Activated CD4-positive, alpha-beta T cell treated with anti-CD3 and anti-CD28 coated beads, Interleukin-2, amount 50 U/mL, for 16 hours (primary cell): ENCODE measurements at regions not wholly inside any gene's neighbourhood (a gene's known extent, or its start where the extent isn't known, plus 50 kb on each side); places are given as distances from the start of the nearest gene placed in this dataset.
A peak's percentile ranks its signal among the peaks of the same experiment; 100 is the strongest.

Experiments
- DNase-seq: peaks from one replicate; pipeline ENCODE4 v3.0.0-alpha.2; 2020

DNA sequence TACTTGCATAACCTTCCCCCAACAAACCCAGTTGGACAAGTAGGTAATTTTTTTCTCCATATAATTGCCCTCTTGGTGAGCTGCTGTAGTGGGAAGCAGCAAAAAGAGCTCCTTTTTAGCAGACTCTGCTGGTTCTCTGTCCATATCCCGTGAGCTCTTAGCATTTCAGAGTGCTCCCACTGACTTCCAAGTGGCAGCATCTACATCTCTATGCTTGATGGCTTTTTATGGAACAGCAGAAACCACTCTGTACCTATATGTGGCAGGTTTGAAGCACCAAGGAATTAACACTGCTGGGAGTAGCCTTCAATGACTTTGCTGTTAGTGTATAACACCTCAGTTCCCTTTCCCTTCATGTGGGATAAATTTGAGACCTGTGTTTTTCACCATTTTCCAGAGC is 168.4 kb upstream of the NHS start:
- DNase-seq: no peak

DNA sequence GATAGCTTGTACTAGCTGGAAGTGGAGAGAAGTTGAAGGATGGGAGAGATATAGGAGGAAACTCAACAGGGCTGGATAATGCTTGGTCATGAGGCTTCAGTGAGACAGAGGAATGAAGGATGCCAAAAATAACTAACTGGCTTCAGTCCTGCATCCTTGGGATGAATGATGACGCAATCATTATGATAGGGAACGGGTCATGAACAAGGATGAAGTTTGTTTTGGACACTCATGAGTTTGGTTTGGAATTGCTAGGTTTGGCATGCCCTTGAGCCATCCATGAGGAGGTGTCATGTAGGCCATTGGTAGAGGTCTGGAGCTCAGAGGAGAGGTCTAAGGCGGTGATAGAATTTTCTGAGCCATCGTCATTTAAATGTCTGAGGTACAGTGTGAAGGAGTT is 160.0 kb upstream of the NHS start:
- no peak for DNase-seq

DNA sequence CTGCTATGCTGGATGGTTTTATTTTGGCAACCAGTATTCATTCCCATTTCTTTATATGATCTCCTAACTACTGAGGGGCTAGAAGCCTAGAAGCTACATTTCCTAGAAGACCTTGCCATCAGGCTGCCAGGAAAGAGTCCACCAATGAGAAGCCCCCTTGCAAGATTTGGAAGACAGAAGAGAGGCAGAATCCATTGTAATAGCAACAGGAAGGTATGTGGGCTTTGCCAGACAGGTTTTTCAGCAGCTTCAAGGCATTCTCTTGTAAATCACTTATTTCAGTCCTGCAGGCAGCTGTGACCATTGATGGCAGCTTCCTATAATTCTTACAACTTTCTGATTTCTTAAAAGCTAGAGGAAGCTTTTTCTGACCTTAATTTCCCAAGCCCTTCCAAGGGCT is 148.3 kb upstream of the NHS start:
- no peak for DNase-seq

DNA sequence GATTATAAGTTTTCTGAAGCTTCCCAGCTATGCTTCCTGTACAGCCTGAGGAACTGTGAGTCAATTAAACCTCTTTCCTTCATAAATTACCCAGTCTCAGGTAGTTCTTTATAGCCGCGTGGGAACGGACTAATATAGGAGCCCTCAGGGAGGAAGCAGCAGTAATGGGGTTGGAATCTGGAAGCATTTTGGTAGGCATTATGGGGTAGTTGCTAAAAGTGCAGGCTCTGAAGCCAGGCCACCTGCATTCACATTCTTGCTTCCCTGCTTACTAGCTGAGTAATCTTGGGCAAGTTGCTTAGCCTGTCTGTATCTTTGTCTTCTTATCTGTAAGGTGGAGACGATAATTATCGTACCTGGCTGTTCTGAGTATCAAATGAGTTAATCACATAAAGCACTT is 137.9 kb upstream of the NHS start:
- DNase-seq: no peak

DNA sequence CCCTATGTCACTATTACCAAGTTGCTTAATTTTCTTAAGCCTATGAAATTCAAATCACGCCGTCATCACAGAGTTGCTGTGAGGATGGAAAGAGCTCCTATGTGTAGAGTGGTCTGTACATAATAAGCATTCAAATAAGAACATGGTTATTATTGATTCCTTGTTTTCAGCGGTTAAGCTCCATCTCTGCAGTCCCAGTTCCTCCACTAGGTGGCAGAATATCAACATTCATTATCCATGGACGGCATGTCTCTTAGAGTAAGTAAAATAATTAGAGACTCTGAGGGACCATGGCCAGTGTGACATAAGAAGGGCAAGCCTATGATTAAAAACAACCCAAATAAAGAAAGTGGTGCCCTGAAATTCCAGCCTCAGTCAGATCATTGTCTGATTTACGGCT is 132.5 kb upstream of the NHS start:
- peak; percentile 48 for DNase-seq

DNA sequence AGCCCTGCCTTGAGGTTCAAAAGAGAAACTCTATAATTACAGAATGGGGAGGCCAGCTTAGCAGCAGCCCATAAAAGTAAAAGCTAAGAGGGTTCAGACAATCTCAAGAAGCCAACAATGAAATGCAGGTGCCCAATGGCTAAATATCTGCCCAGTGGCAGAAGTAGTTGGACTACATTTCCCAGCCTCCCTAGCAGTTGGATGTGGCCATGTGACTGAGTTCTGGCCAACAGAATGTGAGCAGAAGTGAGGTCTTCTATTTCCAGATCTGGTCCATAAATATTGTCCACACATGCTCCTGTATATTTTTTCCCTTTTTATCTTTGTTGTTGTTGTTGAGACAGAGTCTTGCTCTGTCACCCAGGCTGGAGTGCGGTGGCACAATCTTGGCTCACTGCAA is 127.9 kb upstream of the NHS start:
- no peak for DNase-seq

DNA sequence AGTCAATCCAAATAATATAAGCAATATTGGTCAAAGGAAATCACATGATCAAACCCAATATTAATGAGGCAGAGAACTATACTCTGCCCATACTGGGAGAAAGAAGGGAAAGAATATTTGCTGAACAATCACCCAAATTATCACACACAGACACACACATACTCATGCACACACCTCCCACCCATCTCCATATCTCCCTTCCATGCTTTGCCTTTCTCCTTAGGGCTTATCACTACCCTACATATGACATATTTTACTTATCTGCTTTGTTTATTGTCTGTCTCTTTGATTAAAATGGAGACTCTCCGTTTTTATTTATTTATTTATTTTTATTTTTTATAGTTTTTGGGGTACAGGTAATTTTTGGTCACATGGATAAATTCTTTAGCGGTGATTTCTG is 112.9 kb upstream of the NHS start:
- no peak for DNase-seq

DNA sequence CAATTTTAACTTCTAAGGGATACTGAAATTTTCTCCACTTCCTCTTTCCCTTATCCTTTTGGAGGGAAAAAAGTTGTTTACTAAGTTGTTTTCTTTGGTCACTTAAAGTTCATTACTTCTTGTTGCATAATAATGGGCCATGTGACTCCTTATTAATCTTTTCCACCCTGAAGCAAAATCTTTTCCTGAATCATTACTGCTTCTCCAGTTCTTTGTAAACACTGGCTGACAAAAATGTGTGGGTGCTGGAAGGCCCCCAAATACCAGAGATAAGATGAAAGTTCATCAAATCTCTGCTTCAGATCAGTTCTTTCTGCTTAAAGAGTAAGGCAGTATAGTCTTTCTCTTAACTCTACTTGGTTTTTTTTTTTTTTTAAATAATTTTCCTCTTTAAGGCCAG is 108.9 kb upstream of the NHS start:
- DNase-seq: no peak

DNA sequence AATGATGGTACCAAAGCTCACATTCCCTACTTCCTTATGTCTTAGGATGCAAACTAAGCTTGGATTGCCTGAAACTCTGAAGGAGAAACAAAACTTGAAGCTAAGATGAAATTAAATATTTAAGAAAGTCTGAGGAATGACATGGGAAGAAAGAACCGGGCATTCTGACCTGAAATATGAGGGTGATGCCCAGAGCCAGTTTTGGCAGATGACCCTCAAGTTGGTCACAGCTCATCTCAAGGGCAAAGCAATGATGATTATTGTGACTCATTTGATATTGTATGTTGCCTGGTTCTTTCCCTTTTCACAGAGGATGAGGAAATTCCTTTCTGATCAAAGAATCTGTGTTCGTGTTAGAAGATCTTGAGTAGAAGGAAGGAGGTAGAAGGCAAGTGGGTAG is 96.0 kb upstream of the NHS start:
- DNase-seq: no peak

DNA sequence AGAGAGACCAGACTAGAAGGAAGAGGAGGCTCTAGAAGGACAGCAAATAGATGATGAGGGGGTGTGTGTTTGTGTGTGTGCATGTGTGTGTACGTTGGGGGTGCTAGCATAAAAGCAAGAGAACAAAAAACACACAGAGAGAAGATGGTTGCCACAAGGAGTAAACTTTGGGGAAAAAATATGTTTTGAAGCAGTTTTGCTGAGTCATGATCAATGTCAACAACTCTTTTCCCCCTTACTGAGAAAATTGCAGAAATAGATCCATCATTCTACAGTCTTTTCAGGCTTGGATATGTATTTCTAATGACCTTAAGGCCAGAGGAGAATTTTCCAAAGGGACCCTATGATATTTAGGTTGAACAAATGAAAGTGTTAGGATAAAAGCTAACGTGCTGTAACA is 89.0 kb upstream of the NHS start:
- DNase-seq: no peak

DNA sequence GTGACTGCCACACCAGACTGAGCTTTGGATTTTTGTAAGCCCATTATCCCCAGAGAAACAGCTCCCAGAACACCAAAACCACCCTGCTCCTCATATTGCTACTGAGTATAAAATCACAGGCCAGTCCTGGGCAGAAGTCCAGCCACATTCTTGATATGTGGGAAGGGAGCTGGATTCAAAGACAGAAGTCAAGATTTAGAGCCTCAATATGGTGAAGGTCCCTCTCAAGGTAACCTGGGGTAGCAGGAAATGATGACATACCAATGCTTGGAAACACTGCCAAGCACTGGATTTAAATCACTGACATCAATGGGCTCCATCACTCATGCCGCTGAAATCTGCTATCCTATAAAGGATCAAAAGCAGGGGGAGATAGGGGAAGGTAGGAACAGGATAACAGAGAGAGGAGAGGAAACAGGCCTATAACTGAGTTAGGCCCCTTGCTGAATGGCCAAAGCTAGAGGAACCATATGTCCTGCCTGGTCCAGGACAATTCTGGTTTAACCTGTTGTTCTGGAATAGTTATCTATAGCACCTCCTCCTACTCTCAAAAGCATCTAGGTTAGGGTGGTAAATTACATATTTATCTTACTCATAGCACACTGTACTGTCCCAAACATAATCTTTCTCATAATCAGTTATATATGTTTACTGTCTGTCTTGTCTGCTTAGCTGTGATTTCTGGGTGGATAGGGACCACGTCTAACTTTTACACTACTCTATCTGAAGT is 83.7 kb upstream of the NHS start:
- no peak for DNase-seq

DNA sequence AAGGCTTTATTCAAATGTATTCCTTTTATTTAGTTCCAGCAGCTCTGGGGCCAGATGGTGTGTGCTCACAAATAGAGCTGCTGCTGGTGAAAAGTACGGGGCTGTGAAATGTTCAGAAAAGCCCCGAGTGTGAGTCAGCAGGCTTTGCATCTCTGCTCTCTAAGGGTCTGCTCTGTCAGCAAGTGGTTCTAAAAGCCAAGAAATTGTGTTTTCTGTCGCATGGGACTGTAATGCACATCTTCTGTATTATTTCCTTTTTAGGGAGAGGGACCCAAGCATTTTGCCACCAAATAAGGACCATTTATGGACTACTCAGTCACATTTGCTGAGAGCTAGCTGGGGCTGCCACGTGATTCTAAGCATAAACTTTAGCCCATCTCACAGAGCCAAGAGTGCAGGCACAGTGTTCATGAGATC is 82.9 kb upstream of the NHS start:
- DNase-seq: no peak

DNA sequence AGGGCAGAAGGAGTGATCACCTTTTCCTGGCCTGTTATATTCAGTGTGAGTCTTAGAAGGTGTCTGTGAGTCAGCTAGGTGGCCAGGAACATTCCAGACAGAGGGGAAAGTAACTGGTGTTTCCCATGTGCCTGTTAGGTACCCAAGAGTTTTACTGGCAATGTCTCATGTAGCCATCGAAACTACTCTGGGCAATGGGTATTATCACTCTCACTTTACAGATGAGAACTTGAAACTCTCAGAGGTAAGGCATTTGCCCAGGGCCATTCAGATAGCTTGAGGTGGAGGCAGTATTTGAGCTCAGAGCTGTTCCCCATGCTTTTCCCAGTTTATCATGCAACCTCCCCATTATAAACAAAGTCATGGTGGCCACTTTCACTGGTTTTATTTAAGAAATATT is 80.4 kb upstream of the NHS start:
- DNase-seq: no peak

DNA sequence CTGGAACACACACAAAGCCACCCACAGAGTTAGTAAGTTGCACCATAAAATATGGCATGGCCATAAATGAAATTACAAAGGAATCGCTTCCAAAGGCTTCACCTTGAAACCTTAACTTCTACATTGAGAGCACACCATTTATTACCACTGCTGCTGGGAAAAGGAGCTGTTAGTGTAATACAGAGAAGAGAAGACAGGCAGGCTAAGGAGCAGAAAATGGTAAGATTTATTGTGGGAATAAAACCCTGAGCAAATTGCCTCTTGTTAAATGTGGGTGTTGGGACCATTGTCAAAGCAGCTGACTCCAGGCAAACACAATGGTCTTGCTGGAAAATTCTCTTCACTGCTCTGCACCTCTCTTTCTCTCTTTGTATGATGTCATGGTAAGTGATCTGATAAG is 79.2 kb upstream of the NHS start:
- DNase-seq: no peak

DNA sequence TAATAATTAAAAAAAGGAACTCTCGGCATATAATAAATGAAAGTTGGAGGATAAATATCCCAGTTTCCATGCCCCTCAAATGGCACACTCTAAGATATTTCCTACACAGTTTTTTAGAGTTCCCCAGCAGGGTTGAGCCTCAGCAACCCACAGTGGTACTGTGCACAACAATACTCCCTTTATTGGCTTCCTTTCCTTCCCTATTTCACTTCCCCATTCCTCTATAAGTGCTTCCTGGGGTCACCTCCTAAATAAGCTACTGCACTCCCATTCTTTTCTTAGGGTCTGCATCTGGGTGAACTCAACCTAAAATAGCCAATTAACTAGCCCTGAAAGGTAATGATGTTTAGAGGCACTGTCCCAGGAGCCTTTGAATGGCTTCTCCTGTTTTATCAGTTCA is 76.4 kb upstream of the NHS start:
- no peak for DNase-seq

DNA sequence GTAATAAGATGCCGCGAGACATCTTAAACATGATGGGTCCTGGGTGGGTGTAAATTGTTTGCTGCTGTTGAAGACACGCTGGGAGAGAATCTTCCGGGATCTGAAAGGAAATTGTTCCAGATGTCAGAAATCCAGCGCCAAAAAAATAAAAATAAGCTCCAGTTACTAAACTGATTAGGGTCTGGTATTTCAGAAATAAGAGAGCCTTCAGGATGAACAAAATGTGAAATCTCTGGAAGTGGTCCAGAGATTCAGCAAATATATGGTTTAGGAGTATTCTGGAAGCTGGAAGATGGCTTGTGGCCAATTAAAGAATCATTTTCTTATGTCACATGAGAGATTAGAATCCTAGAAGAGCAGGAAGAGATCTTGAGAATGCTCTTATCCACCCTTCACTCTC is 75.8 kb upstream of the NHS start:
- DNase-seq: no peak

DNA sequence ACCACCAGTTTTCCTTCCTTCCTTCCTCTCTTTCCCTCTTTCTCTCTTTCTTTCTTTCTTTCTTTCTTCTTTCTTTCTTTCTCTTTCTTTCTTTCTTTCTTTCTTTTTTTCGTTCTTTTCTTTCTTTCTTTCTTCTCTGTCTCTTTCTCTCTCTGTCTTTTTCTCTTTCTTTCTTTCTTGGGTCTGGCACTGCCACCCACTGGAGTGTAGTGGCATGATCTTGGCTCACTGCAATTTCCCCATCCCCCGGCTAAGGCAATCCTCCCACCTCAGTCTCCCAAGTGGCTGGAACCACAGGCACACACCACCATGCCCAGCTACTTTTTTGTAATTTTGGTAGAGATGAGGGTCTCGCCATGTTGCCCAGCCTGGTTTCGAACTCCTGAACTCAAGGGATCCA is 51.6 kb upstream of the NHS start:
- DNase-seq: no peak
